ENCODE measurements at regions not wholly inside any gene's neighbourhood (a gene's known extent, or its start where the extent isn't known, plus 50 kb on each side); places are given as distances from the start of the nearest gene placed in this dataset.

DNA sequence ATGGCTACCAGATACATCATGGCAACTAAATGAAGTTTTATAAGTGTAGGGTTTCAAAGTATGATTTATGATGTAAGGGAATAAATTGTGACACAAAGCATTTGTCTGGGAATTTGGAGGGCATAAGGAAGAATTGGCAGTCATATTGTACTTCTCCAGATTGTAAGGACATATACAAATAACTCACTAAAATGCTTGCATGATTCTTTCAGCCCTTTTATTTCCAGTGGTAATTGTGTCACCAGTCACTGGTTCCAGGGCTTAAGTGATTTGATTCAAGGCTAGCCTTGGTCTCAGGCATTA is 299.4 kb upstream of the ANO5 start:
- H3K9me3 ChIP-seq (ENCODE audit: low read depth, low read length), result peaks cover 2% of the 10 kb centered on the region
- no peak for DNase-seq (ENCODE audit: insufficient read length, low spot score, missing footprints)
- no peaks in the 10 kb centered on the region for H3K36me3 ChIP-seq (ENCODE audit: insufficient read depth, low read length)
- no peak overlapping the region for H3K4me2 ChIP-seq (ENCODE audit: insufficient read depth, low read length)
- no peaks in the 10 kb centered on the region for H4K20me1 ChIP-seq (ENCODE audit: insufficient read depth, low read length)
- no peak overlapping the region for H3K4me3 ChIP-seq (ENCODE audit: insufficient read depth, low read length)
- no peaks in the 10 kb centered on the region for H3K4me1 ChIP-seq (ENCODE audit: insufficient read depth, low read length)
- no peaks in the 10 kb centered on the region for H3K79me2 ChIP-seq (ENCODE audit: insufficient read depth, low read length)
- no peak overlapping the region for H3K27ac ChIP-seq (ENCODE audit: low read depth, low read length)
- TF ChIP-seq CTCF (IDR thresholded peaks at IDR 0.05; ENCODE audit: extremely low read depth, low read depth, low read length), result no peak
- H2AFZ ChIP-seq (ENCODE audit: low read length), result no peak overlapping the region
- H3K27me3 ChIP-seq (ENCODE audit: insufficient read depth, low read length), result no peaks in the 10 kb centered on the region

DNA sequence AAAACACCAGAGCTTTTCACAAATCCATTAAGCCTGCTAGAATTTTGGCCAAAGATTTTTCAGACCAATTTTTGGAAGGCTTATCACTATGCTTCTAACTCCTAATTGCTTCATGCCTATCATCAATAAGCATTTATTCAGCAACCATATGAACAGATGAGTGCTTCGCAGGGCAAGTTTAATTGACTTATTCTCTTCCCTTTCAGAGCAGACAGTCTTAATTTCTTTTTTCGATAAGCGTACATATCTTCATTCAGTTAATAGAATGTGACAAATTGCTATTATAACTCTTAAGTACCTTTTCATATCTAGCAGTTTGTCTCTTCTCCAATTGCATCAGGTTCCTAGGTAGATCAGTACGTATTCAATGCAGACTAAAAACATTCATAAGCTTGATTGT is 298.4 kb upstream of the ANO5 start:
- H3K27ac ChIP-seq (ENCODE audit: low read depth, low read length), result no peak overlapping the region
- no peak overlapping the region for H2AFZ ChIP-seq (ENCODE audit: low read length)
- no peaks in the 10 kb centered on the region for H3K4me1 ChIP-seq (ENCODE audit: insufficient read depth, low read length)
- no peak overlapping the region for H3K4me2 ChIP-seq (ENCODE audit: insufficient read depth, low read length)
- H3K36me3 ChIP-seq (ENCODE audit: insufficient read depth, low read length), result no peaks in the 10 kb centered on the region
- H4K20me1 ChIP-seq (ENCODE audit: insufficient read depth, low read length), result no peaks in the 10 kb centered on the region
- peaks cover 2% of the 10 kb centered on the region for H3K9me3 ChIP-seq (ENCODE audit: low read depth, low read length)
- no peaks in the 10 kb centered on the region for H3K79me2 ChIP-seq (ENCODE audit: insufficient read depth, low read length)
- H3K27me3 ChIP-seq (ENCODE audit: insufficient read depth, low read length), result no peaks in the 10 kb centered on the region
- DNase-seq (ENCODE audit: insufficient read length, low spot score, missing footprints), result no peak
- H3K4me3 ChIP-seq (ENCODE audit: insufficient read depth, low read length), result no peak overlapping the region
- TF ChIP-seq CTCF (IDR thresholded peaks at IDR 0.05; ENCODE audit: extremely low read depth, low read depth, low read length), result no peak

DNA sequence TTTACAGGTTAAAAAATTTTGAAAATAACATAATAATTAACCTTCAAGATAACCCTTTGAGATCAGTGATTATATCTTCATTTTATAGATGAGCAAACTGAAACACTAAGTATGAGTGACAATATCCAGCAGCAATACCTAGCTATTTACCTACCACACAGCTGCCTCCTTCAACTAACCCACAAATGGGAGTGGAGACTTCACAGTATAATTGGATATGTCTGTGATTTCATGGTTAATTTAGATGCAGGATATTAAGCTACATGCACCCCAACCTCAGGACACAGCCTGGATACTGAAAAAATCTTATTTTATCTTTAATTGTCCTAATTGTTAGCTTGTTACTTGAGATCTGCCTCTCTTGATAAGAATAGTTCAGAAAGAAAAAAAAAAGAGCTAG is 297.2 kb upstream of the ANO5 start:
- DNase-seq (ENCODE audit: insufficient read length, low spot score, missing footprints), result no peak
- Histone ChIP-seq H3K79me2 (ENCODE audit: insufficient read depth, low read length) (no peaks in the 10 kb centered on the region), H2AFZ (ENCODE audit: low read length) (no peak overlapping the region), H3K27ac (ENCODE audit: low read depth, low read length) (no peak overlapping the region), H3K27me3 (ENCODE audit: insufficient read depth, low read length) (no peaks in the 10 kb centered on the region), H3K4me3 (ENCODE audit: insufficient read depth, low read length) (no peak overlapping the region), H3K9me3 (ENCODE audit: low read depth, low read length) (peaks cover 2% of the 10 kb centered on the region), H4K20me1 (ENCODE audit: insufficient read depth, low read length) (no peaks in the 10 kb centered on the region), H3K36me3 (ENCODE audit: insufficient read depth, low read length) (no peaks in the 10 kb centered on the region), H3K4me1 (ENCODE audit: insufficient read depth, low read length) (no peaks in the 10 kb centered on the region), H3K4me2 (ENCODE audit: insufficient read depth, low read length) (no peak overlapping the region)
- no peak for TF ChIP-seq CTCF (IDR thresholded peaks at IDR 0.05; ENCODE audit: extremely low read depth, low read depth, low read length)

DNA sequence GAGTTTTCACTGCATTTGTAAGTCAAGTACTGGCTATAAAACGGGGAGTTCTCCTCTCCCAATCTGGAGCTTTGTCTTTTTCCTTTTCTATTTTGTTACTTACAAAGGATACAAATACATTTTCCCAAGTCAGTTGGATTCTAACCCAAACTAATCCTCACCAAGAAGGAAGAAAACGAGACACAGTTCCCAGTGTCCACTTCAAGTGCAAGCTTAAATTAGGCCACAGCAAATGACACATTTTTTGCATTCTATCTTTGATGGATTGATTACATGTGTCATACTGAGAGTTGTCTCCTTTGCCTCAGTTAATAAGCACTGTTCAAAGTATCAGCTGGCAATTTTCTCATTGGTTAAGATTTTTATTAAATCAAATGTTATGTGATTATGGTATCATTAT is 296.7 kb upstream of the ANO5 start:
- DNase-seq (ENCODE audit: insufficient read length, low spot score, missing footprints), result no peak
- H3K27ac ChIP-seq (ENCODE audit: low read depth, low read length), result no peak overlapping the region
- H3K36me3 ChIP-seq (ENCODE audit: insufficient read depth, low read length), result no peaks in the 10 kb centered on the region
- H4K20me1 ChIP-seq (ENCODE audit: insufficient read depth, low read length), result no peaks in the 10 kb centered on the region
- no peak overlapping the region for H3K4me2 ChIP-seq (ENCODE audit: insufficient read depth, low read length)
- H3K79me2 ChIP-seq (ENCODE audit: insufficient read depth, low read length), result no peaks in the 10 kb centered on the region
- peaks cover 2% of the 10 kb centered on the region for H3K9me3 ChIP-seq (ENCODE audit: low read depth, low read length)
- TF ChIP-seq CTCF (IDR thresholded peaks at IDR 0.05; ENCODE audit: extremely low read depth, low read depth, low read length), result no peak
- no peak overlapping the region for H3K4me3 ChIP-seq (ENCODE audit: insufficient read depth, low read length)
- no peaks in the 10 kb centered on the region for H3K4me1 ChIP-seq (ENCODE audit: insufficient read depth, low read length)
- no peak overlapping the region for H2AFZ ChIP-seq (ENCODE audit: low read length)
- H3K27me3 ChIP-seq (ENCODE audit: insufficient read depth, low read length), result no peaks in the 10 kb centered on the region

All from osteoblast (primary cell).